ENCODE measurements at regions not wholly inside any gene's neighbourhood (a gene's known extent, or its start where the extent isn't known, plus 50 kb on each side); places are given as distances from the start of the nearest gene placed in this dataset.
A peak's percentile ranks its signal among the peaks of the same experiment; 100 is the strongest.

DNA sequence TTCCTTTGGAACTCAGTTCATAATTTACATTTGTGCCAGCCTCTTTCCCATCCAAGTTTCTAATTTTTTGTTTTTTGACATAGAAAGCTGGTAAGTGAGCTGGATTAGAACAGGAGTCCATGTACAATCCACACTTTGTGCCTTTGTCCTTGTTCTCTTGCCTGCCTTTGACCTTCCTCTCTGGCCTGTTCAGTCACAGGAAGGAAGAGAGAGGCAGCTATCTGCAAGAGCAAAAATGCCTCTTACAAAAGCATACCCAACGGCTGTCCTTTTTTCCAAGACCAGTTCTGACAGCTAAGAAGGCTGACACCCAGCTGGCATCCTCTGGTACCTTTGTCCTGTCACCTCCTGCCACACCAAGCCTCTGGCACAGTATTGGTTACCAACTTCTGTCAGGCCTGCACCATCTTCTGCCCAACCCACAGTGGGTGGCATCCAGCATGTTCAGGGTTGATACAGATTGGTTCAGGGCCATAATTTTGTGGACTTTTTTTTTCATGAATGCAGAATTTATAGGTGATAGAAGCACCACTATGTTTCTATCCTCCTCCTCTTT lies 133.7 kb upstream of the KLF14 start:
- TF ChIP-seq POLR2AphosphoS5 (IDR thresholded peaks at IDR 0.05): no peak
- TF ChIP-seq, protein P1, sequence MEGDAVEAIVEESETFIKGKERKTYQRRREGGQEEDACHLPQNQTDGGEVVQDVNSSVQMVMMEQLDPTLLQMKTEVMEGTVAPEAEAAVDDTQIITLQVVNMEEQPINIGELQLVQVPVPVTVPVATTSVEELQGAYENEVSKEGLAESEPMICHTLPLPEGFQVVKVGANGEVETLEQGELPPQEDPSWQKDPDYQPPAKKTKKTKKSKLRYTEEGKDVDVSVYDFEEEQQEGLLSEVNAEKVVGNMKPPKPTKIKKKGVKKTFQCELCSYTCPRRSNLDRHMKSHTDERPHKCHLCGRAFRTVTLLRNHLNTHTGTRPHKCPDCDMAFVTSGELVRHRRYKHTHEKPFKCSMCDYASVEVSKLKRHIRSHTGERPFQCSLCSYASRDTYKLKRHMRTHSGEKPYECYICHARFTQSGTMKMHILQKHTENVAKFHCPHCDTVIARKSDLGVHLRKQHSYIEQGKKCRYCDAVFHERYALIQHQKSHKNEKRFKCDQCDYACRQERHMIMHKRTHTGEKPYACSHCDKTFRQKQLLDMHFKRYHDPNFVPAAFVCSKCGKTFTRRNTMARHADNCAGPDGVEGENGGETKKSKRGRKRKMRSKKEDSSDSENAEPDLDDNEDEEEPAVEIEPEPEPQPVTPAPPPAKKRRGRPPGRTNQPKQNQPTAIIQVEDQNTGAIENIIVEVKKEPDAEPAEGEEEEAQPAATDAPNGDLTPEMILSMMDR (IDR thresholded peaks at IDR 0.05): no peak
- no peak for TF ChIP-seq POLR2A (IDR thresholded peaks at IDR 0.05)
- intact Hi-C loops (cut with DNase I; ENCODE audit: low total_unique reads): no loop called here
- Histone ChIP-seq H3K27ac (peak overlapping the region in 1 of 2 donors; percentile 29), H3K9me3 (no peaks in the 10 kb centered on the region), H3K4me1 (no peaks in the 10 kb centered on the region), H3K27me3 (no peaks in the 10 kb centered on the region), H3K36me3 (no peaks in the 10 kb centered on the region), H3K4me3 (no peak overlapping the region)
- DNase-seq (ENCODE audit: low spot score in 2 of 2): no peak

DNA sequence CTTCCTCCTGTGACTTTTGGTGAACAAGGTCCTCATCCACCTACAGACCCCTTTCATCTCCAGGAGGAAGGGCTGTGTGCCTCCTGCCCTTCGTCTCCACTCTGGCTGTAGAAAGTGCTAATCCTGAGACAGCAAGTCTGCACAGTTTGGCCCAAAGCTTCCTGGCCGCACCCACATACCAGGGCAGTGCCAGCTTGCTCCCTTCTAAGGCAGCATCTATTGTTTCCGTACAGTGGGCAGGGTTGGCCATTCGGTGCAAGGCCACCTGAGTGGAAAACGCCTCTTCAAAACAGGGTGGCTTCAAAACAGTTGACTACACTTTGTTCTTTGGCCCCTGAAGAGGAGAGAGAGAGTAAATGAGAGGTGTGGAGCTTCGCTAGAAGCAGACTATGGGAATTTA lies 134.1 kb upstream of the KLF14 start:
- Histone ChIP-seq H3K36me3 (no peaks in the 10 kb centered on the region), H3K9me3 (no peaks in the 10 kb centered on the region)

DNA sequence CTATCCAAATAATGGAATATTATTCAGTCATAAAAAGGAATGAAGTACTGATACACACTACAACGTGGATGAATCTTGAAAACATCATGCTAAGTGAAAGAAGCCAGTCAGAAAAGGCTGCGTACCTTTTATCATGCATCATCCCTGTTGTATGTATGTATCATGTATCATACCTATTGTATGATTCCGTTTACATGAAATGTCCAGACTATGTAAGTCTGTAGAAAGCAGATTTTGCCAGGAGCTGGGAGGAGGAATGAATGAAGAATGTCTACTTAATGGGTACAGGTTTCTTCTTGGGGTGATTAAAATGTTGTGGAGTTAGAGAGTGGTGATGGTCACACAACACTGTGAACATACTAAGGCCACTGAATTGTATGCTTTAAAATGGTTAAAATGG lies 135.9 kb upstream of the KLF14 start:
- Histone ChIP-seq H3K27ac (no peak overlapping the region), H3K4me1 (no peaks in the 10 kb centered on the region), H3K27me3 (no peaks in the 10 kb centered on the region), H3K9me3 (no peaks in the 10 kb centered on the region), H3K36me3 (no peaks in the 10 kb centered on the region), H3K4me3 (no peak overlapping the region)
- DNase-seq (ENCODE audit: low spot score in 2 of 2): no peak
- intact Hi-C loops (cut with DNase I; ENCODE audit: low total_unique reads): no loop called here
- TF ChIP-seq POLR2AphosphoS5 (IDR thresholded peaks at IDR 0.05): no peak
- TF ChIP-seq POLR2A (IDR thresholded peaks at IDR 0.05): no peak
- TF ChIP-seq, protein P1 (IDR thresholded peaks at IDR 0.05): no peak

More for the DNA sequence above, 134.1 kb upstream of the KLF14 start:
- intact Hi-C loops (cut with DNase I; ENCODE audit: low total_unique reads): no loop called here
- TF ChIP-seq, protein P1 (IDR thresholded peaks at IDR 0.05): no peak
- TF ChIP-seq POLR2A (IDR thresholded peaks at IDR 0.05) (no peak), POLR2AphosphoS5 (IDR thresholded peaks at IDR 0.05) (no peak)
- Histone ChIP-seq H3K4me1 (no peaks in the 10 kb centered on the region), H3K27ac (peak overlapping the region in 1 of 2 donors; percentile 57), H3K27me3 (no peaks in the 10 kb centered on the region), H3K4me3 (no peak overlapping the region)
- peak in 1 of 2 donors; percentile 70 for DNase-seq (ENCODE audit: low spot score in 2 of 2)

DNA sequence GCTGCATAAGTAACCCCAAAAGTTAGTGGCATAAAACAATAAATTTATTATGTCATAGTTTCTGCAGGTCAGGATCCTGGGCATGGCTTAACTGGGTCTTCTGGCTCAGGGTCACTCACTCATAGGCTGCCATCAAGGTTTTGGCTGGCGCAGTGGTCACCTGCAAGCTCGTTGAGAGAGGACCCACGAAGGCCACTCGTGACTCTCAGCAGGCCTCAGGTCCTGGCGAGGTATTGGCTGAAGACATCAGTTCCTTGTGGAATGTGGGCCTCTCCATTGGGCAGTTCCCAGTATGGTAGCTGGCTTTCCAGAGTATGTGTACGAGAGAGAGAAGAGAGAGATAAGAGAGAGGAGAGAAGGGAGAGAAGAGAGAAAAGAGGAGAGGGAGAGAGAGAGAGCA lies 138.3 kb upstream of the KLF14 start:
- H3K4me1 ChIP-seq: no peaks in the 10 kb centered on the region
- DNase-seq (ENCODE audit: low spot score in 2 of 2): no peak
- no peak overlapping the region for H3K4me3 ChIP-seq
- no peaks in the 10 kb centered on the region for H3K36me3 ChIP-seq
- intact Hi-C loops (cut with DNase I; ENCODE audit: low total_unique reads): no loop called here
- TF ChIP-seq, protein P1 (IDR thresholded peaks at IDR 0.05): no peak
- TF ChIP-seq POLR2AphosphoS5 (IDR thresholded peaks at IDR 0.05): no peak
- no peak for TF ChIP-seq POLR2A (IDR thresholded peaks at IDR 0.05)
- no peaks in the 10 kb centered on the region for H3K9me3 ChIP-seq
- H3K27ac ChIP-seq: peak overlapping the region in 1 of 2 donors; percentile 39
- H3K27me3 ChIP-seq: no peaks in the 10 kb centered on the region

DNA sequence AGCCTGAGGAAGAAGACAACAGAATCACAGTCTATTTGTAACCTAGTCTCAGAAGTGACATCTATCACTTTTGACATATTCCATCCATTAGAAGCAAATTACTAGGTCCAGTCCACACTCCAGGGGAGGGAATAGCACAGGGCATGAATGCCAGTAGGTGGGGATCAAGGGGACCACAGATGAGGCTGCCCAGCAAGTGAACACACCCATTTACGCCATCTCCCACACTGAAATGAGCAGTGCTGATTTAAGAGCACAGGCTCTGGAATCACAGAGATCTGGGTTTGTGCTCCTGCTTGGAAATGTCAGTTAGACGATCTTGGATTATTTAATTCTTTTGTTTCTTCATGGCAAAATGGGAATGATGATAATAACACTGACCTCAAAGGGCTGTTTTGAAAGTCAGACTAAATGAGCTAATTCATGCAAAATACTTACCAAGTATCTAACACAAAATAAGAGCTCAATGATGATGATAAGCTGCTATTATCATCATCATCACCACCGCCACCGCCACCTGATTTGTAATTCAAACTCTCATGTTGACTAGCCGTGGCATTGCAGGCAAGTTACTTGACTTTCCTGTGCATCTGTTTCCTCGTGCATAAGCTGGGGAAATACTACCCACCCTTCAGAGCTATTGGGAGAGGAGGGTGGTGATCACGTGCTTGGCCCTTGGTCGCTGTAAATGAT lies 138.9 kb upstream of the KLF14 start:
- Histone ChIP-seq H3K27ac (peak overlapping the region; percentile 17 to 39), H3K9me3 (no peaks in the 10 kb centered on the region)

More for the DNA sequence above, 138.9 kb upstream of the KLF14 start:
- H3K36me3 ChIP-seq: no peaks in the 10 kb centered on the region
- DNase-seq (ENCODE audit: low spot score in 2 of 2): no peak
- intact Hi-C loops (cut with DNase I; ENCODE audit: low total_unique reads): no loop called here
- no peaks in the 10 kb centered on the region for H3K4me1 ChIP-seq
- no peak overlapping the region for H3K4me3 ChIP-seq
- no peaks in the 10 kb centered on the region for H3K27me3 ChIP-seq
- TF ChIP-seq POLR2A (IDR thresholded peaks at IDR 0.05) (no peak), POLR2AphosphoS5 (IDR thresholded peaks at IDR 0.05) (no peak)
- TF ChIP-seq, protein P1 (IDR thresholded peaks at IDR 0.05): no peak
